Left forelimb (tissue), 1 donor: ENCODE measurements at regions not wholly inside any gene's neighbourhood (a gene's known extent, or its start where the extent isn't known, plus 50 kb on each side); places are given as distances from the start of the nearest gene placed in this dataset.

Experiments
- DNase-seq: peaks from one replicate; pipeline ENCODE4 v3.0.0-alpha.2; 2018; ENCODE audit warnings: low spot score

DNA sequence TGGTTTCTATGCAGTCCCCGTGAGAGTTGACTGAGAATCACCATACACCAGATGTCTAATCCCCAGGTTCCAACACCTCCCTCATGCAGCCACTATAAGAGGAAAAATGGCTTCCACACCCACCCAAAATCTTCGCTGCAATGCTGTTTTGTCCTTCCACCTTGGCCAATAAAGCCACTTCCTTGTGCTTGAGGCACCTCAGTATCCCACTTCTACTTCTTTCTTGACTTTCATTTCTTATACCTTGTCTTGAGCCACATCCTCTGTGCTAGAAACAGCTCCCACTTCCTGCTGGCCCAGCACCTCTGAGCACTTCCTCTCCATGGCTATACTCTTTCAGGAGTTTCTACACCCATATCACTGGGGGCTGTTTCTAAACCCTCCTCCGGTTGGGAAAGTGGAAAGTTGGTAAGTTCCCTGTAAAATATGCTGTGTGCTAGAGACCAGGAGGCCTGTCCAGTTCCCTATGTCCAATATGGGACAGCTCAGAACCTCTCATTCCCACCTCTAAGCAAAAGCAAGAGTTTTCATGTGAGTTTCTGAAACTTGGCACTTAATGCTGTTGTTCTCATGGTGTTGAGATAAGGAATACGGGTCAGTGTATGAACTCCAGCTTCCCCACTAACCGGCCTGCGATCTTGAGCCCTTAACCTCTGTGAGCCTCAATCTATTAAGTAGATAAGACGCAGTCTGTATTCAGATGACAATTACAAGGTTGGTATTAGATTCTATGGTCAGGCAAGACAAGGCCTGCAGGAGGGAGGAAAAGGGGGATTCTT, 209.1 kb upstream of the ID2 start:
- DNase-seq = no peak

DNA sequence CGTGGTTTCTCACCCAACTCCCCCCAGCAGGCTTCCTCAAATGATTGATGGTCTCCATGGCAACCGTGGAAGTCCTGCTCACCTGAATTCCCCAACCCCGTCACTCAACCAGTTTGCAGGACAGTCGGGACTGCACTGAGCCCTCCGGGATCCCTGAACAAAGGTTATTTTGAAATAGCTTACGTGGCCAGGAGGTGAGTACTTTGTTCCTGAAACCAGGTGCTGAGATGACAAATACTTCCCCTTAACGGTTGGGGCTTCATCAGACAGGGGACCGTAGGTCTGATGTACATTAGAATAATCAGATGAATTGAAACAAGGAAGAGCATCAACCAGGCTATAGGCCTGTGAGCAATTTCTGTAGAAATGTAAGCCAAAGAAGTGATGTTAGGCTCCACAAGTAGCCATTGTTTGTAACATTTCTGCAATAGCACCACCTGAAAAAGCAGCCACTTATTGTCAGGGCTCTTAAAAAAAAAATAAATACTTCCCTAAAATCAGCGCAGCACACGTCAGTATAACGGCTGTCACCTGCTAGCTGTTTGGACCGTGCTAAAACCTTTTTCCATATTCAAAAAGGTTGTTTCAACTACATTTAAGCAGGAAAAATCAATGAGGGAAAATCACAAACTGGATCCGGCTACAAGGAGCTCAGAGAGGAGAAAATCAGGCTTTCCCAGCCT, 206.4 kb upstream of the ID2 start:
- no peak for DNase-seq

DNA sequence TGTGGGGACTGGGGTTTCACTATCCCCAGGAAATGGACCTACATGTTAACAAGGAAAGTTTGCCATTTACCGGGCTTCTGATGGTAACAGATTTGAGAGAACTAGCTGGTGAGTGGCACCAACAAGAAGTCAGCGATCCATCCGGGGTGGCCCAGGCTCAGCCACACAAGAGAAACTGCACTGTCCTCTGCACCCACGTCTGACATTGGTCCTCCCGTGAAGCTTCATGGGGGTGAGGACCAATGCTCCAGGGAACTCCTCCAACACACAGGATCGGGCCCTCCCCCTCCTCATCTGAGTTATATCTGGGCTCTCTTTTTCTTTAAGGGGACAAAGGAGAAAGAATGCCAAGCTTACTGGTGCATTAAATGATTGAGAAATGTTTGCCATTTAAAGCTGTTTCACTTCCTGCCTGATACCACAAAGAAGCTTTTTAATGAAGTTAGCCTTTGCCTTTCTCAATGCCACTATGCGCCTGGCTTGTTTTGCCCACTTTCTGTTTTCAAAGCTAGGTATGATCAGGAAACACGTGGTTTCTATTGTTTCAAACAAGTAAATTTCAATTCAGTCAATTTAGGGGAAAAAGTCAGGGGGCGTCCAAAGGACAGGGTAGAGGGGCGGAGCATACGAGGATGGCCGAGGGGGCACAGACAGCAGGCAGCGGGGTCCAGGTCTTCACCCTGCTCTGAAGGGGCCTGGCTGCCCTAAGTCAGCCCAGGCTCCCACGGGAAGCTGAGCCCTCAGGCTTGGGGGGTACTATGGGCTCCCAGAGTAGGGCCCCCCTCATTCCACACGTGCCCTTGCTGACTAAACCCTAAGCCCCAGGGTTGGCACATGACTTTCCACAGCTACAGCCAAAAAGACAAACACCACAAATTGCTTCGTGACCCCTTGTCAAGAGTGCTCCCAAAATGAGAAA, 204.0 kb upstream of the ID2 start:
- no peak for DNase-seq

DNA sequence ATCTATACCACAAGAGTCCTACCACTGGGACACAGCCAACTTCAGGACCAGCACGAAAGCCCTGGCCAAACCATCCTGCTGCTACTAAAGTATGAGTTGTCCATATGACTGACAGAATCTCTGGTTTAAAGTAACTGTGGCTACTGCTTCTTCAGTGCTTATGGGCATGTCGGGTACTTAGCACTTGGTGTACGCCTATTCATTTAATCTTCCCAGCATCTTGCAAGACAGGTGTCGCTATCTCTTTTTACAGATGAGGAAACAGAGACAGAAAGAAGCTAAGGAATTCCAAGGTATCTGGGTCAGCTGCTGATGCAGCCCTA, 203.4 kb upstream of the ID2 start:
- no peak for DNase-seq

DNA sequence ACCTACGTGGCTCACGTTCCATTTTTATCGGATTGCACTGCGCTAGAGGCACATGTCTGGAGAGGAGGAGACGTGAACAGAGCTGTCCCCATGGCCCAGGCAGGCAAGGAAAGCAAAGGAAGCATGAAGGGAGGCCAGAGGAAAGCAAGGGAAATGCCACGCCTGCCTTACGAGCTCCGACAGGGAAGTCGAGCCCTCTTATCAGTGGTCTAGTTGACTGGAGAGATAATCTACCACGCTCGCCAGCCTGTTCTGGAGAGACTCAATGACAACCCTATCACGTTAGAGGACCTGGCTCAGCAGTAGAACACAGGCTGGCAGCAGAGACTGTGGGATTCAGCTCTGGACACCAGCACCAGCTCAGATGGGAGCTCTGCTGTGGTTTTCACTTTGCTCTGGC, 202.6 kb upstream of the ID2 start:
- no peak for DNase-seq

DNA sequence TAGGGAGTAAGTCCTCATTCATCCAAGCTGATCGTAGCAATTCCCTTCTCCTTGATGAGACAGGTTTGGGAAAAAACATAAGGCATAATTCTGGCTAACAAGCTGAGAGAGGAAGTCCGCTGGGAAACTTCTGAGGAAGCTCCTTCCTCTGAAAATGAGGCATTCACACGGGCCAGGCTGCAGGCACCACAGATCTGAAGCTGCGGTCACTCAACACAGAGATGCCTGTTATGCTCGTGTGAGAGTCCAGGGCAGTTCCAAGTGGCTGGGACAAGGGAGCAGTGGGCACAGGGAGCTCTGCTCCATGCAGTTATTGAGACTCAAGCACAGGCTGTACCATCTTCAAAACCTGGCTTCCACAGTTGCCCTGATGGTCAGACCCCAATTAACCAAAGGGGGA, 200.9 kb upstream of the ID2 start:
- no peak for DNase-seq

DNA sequence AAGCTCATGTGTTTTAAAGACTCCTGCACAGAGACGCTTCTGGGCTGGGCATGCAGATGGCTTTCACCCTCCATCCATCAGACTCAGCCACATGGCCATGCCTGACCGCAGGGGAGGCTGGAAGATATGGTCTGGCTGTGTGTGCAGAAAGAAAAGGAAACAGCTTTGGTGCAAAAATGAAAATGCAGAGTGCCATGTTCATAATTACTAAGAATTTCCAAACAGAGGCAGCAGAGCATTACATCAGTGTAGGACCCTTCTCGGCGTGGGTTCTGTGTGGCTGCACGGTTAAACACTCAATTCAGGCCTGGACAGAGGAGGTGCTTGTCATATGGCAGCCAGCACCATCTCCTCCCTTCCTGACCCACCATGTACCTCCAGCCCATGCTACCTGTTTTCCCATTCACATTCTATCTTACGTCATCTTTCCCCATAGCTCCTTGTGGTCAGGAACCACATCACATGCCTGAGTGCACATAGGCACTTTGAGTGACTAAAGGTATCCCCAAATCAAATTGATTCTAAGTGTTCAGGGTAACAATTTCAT, 200.3 kb upstream of the ID2 start:
- DNase-seq = no peak

DNA sequence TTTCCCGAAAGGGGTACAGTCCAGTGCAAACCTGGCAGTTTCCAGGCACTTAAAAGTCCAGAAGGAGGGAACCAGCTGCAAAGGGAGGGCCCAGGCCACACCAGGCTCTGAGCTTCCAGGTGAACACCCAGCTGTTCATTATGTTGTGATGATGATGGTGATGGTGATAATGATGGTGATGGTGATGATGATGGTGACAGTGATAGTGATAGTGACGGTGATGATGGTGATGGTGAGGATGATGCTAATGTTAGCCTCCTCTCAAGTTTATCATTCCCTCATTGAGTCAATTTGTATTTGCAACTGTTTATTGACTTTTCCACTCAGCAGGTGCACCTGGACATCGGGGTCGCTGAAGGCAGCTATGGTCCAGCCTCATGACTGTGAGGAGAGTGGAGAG, 199.4 kb upstream of the ID2 start:
- no peak for DNase-seq

DNA sequence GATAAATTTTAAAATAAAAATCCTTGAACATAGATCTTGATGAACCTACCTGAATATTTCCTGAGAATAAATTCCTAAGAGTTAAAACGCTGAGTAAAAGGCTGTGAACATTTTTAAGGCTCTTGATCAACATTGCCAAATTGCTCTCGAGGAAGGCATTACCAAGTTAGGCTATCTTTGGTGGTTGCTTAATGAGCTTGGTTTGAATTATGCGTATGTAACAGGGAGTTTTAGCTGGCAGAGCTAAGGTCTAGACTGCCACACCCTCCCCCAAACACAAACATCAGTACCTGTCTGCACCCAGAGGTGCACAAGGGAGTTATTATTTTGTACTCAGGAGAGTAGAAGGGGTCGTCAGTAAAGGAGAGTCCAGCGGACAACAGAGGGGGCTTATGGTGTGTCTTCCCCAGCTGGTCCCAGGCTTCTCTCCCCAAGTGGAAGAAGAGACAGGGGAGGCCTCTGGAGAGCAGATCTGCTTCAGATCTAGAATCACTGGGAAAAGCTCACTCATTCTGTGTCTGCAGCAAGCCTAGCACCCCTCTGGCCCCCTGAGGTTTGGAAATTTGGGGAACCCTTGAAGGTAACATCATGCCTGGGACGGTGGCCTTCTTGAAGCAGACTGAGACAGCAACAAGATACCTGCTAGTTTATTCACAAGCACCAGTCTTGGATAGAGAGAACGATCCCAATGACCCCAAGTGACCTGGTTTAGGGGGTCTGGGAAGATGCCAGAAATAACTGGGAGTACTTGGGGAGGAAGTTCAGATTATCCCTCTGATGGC, 197.2 kb upstream of the ID2 start:
- no peak for DNase-seq

DNA sequence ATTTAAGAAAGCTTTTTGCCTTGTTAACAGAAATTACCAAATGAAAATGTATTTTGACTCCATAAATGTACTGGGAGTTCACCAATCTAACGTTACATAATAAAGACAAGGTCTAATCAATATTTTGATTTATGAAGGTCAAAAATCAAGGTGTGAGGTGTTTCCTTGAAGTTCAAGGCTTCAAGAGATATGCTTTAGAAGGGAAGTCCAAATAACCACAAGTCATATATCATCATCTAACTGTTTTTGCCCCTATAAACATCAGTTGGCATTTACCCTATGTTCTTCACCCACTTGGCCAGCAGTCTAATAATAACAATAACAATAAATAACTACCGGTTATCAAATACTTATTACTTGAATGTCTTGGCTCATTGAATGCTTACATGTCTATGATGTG, 196.1 kb upstream of the ID2 start:
- DNase-seq = no peak

DNA sequence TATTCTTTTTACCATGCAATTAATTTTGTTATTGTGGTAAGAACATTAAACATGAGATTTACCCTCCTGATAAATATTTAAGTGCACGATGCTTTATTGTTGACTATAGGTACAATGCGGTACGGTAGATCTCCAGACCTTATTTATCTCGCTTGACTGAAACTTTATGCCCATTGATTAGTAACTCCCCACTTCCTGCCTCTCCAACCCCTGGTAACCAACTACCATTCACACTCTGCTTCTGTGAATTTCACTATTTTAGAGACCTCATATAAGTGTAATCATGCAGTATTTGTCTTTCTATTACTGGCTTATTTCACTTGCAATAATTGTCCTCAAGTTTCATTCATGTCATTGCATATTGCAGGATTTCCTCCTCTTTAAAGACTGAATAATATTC, 195.7 kb upstream of the ID2 start:
- DNase-seq = no peak

DNA sequence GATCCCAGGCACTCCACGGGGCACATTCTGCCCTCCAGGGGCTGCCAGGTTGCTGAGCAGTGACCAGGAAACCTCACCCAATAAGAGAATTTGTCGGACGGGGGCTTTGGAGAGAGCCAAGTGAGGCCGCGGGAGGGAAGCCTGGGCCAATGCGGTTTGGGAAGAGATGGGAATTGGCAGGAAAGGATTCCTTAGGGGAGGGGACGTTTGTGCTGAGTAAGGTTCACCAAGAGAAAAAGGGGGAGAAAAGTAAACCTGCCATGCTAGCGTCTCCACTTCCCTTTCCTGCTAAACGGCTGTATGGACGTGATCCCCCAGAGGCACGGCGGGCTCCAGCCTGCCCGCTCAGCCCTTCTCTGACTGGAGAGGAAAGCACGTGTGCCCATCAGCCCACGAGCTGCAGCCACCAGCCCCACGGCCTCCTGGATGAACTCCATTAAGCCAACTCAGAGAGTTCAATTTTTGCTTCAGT, 194.4 kb upstream of the ID2 start:
- DNase-seq = no peak

DNA sequence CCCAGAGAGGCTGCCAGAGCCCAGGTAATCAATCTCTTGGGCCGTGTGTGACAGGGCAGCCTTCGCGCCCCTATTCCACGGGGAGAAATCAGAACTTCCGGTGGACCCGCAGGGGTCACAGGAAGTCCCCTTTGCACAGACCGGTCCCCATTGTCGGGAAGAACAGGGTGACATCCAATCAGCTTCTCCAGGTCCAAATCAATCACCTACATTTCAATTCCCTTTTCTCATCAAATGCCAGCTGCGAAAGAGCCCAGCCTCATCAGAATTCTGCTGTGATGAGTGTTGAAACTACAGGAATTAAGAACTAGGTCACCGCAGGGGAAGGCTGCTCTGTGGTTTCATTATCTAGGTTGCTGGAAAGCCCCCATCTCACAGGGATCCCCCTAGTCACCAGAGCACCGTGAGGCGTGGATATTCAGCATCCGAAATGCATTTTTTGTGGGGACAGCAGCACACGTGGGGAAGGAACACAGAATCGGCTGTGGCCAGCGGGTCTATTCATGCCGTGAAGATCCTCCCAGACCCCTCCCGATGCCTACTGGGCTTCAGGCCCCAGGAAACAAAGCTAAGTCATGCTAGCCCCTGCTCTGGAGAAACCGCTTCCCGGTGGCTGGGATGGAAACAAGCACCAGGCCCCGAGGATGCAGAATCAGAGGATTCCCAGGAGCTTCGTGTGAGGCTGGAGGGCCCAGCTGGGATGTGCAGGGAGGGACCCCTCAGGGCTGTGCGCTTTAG, 193.7 kb upstream of the ID2 start:
- DNase-seq = no peak

DNA sequence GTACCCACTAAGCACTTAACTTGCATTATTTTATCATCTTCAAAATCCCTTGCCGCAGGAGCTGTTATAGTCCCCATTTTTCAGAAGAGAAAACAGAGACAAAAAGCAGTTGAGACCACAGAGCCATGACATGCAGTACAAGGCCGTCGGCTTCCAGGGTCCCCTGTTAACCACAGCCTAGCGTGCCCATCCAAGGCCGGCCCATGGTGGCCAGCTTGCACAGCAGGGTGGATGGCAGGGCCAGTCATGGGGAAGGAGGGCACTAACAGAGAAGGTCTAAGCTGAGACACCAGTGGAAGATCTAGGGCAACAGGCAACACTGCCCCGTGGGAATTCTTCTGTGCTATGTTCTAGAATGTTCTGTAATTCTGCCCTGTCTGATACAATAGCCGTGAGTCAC, 192.6 kb upstream of the ID2 start:
- DNase-seq = no peak

DNA sequence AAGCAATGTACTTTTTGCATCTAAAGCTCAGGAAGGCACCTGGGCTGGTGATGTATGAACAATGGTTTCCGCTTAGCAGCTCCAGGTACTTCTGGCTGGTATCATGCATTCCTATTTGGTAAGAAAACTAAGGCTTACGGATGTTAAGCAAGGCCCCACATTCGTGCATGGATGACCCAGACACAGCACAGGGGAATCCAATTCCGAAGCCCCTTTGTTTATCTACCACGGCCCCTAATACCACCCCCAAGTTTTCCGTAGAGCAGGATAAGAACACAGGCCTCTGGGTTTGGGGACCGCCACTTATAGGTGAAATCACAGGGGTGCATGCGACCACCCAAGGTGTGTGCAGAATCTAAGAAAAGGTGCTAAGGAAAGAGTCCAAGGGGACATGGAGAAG, 192.1 kb upstream of the ID2 start:
- DNase-seq = no peak

DNA sequence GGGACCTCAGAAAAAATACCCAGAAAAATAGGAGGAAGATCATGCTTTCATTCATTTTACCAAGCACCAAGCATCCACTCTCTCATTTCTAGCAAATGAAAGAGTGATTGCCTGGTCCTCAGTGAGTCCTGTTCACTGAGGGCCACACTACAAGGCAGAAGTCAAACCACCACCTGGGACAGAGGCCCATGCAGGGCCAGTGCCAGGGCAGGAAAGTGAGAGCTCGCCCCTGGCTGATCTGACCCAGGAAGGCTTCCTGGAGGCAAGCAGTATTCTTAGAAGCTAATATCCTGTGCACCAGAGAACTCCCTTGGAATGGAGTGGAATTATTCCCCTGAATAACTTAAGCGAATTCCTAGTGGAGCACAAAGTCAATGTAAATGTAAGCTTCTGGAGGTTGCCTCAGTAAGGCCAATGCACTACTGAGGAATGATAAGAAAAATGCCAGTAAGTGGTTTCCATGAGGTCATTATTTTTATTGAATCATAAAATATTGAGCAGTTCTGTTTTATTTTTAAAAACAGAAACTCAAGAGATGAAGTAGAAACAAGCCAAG, 191.6 kb upstream of the ID2 start:
- no peak for DNase-seq

DNA sequence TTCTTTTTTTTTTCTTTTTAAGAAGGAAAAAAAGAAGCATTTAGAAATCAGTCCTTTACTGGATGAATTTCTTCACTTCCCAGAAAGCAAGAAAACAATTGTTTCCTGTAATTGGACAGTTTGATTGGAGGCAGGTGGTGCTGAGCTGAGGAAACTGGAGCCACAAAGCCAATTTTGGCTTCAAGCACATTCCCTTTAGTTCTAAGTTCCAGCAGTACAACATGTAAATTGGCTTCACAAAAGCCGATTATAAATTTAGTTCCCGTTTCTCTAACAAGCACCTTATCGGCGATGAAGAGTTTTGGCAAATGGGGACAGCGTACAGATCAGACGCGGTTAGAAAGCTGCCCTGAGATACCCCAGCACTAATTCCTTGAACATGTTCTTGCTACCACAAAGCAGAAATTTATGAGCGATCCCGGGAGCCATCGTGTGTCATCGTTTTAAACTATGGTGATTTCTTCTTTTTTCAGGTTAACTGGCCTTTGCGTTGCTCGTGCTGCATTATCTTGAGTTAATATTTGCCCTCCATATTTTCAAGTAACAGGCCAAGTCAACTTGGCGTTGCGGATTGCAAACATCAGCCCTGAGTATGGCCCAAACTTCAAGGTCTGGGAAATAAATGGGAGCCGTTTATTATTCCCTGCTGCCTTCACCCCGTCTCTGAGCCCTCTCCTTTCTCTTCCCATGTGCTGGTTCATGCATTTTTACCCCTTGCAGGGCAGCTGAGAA, 190.4 kb upstream of the ID2 start:
- no peak for DNase-seq

DNA sequence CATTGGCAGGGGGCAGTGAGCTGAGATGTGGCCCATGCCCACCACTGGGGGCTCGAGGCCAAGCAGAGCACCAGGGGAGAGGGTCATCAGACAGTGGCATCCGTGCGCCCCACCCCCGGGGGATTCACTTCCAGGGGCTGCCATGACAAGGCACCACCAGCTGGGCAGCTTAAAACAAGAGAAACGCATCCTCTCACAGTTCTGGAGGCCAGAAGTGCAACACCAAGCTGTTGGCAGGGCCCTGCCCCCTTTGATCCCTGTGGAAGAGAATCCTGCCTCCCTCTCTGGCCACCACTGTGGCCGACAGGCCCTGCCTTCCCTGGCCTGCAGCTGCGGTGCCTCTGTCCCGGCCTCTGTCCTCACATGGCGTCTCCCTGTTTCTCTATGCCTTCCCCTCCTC, 187.7 kb upstream of the ID2 start:
- DNase-seq = no peak

DNA sequence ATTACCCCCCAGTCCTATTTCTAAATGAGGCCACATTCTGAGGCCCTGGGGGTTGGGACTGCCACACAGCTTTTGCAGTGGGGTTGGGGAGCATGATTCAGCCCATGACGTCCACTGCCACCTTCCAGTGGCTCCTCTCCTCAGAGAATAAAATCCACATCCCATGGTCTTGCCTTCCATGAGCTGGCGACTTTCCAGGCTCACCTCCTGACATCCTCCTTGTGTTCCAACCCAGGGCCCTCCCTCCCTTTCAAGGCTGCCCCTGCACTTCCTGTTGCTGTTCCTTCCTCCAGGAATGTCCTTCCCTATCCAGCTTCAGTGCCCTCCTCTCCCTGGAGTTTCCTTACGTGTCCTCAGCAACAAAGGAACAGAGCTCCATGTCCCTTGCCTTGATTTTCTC, 187.3 kb upstream of the ID2 start:
- no peak for DNase-seq
